H7 (cell line): ENCODE measurements at regions not wholly inside any gene's neighbourhood (a gene's known extent, or its start where the extent isn't known, plus 50 kb on each side); places are given as distances from the start of the nearest gene placed in this dataset.

Source experiments
- DNase-seq: peaks from one replicate; pipeline ENCODE4 v3.0.0; 2012
- H3K27me3 ChIP-seq: 2 replicates; pipeline ENCODE4 v1.6.0; 2011; ENCODE audit warnings: mild to moderate bottlenecking, low read length; ENCODE audit not compliant: control insufficient read depth, insufficient read depth
- H3K36me3 ChIP-seq: replicated peaks from 2 replicates; pipeline ENCODE4 v1.5.1; 2011; ENCODE audit warnings: low read length; ENCODE audit not compliant: control insufficient read depth, insufficient read depth
- H3K4me3 ChIP-seq: 2 replicates; pipeline ENCODE4 v1.5.1; 2011; ENCODE audit warnings: low read depth, mild to moderate bottlenecking, control low read depth, low read length, moderate library complexity; ENCODE audit not compliant: insufficient read depth

- no peak for DNase-seq
- H3K27me3 ChIP-seq = no peaks in the 10 kb centered on the region
- H3K36me3 ChIP-seq = no peaks in the 10 kb centered on the region
- no peak overlapping the region for H3K4me3 ChIP-seq
Observed at GRCh38 chr20:24049081-24049480, 60.5 kb upstream of the GGTLC1 start.

DNA sequence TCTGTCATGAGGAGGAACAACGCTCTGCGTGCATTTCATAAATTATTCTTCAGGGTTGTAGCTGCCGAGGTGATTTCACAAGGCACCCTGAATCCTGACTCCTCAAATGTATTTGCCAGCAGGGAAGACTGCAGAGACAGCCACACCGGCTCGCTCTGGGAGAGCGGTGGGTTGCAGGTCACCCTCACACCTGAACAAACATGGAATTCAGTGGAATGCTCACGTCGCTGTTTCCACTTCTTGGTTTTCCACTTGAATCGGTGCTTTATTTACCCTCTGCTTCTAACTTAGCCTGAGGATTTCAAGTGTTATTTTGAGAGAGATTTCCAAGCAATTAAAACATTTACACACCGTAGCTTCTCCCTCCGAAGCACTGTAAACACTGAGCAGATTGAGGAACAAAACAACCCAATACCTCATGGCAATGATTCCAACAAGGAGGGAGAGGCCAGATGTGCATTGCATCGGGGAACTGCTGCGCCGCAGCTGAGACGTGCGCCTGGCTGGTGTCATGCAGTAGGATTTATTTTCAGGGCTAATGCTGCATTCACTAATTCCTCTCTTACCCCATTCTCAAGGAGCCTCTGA is 59.5 kb upstream of the GGTLC1 start:
- no peaks in the 10 kb centered on the region for H3K36me3 ChIP-seq
- no peaks in the 10 kb centered on the region for H3K27me3 ChIP-seq
- no peak for DNase-seq
- H3K4me3 ChIP-seq = no peak overlapping the region

GRCh38 chr20:24046888-24047287 is 58.3 kb upstream of the GGTLC1 start:
- Histone ChIP-seq H3K36me3 (no peaks in the 10 kb centered on the region), H3K27me3 (no peaks in the 10 kb centered on the region), H3K4me3 (no peak overlapping the region)
- DNase-seq = no peak

DNA sequence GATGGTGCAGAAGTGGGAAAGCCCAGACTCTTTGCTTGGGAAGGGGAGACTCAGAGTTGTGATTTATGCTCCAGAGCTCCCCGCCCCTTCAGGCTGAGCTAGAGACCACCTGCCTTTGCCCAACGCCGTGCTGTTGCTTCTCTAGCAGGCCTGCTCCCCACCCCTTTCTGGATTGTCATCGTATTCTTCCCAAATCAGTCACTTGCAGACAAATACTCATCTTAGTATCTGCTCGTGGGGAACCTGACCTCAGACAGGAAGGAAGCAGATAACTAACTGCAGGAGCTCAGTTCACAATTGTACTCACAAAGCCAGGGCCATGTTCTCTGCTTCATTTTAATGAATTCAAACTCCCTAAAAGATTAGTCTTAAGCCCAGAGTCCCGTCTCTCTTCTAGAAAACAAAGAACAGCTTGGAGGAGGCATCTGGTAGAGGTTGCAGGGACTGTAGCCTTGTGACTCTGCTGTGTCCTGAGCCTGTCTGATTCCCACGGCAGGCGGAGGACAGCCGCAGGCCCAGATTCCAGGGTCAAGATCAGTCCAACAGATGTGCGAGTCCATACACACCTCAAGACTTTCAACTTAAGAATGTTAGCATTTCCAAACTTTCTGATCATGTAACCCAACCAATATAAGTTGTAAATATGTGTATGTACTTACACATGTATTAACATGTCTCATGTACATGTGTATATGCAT is 57.2 kb upstream of the GGTLC1 start:
- no peak overlapping the region for H3K4me3 ChIP-seq
- H3K36me3 ChIP-seq = no peaks in the 10 kb centered on the region
- DNase-seq = no peak
- no peaks in the 10 kb centered on the region for H3K27me3 ChIP-seq

DNA sequence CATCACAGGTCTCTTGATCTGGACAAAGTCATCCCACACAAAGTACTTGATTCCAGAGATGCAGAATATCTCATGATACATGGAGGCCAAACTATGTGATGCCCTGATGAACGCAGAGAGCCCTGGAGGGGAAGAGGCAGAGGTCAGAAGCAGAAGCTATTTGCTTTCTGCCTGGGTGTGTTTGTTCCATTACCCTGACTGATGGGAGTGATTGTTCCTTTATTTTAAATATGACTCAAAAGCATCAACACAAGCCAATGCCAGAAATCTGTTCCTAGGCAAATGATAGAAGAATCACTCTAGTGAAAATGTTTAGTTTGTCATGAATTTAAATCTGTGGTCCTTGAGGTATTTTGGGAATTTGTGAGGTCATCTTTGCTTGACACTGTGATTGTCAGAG is 54.7 kb upstream of the GGTLC1 start:
- Histone ChIP-seq H3K27me3 (no peaks in the 10 kb centered on the region), H3K36me3 (no peaks in the 10 kb centered on the region), H3K4me3 (no peak overlapping the region)
- DNase-seq = no peak

- Histone ChIP-seq H3K4me3 (no peak overlapping the region), H3K27me3 (no peaks in the 10 kb centered on the region), H3K36me3 (no peaks in the 10 kb centered on the region)
- no peak for DNase-seq
Observed at GRCh38 chr20:24042646-24043045, 54.1 kb upstream of the GGTLC1 start.

DNA sequence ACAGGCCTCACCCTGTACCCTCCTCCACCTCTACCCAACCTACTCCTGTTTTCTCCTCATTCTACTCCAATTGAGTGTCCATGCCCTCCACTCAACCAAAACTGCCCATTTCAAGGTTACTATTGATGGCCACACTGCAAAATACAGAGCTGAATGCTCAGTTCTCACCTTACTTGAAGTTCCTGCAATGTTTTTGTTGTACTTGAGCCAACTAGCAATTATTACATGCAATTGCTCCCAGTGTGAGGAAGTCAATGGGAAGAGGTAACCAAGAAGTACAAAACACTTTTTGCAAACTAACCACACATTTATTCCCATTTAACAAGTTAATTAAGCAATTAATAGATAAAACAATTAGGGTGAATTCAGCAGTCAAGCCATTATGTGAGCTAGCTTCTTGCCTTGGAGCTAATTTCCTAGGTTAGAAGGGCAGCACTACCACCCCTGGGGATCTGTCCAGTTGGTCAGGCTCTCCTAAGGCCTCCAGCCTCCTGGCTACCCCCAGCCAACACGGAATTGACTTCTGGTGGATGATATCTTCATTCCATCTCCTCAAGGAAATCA is 52.4 kb upstream of the GGTLC1 start:
- Histone ChIP-seq H3K36me3 (no peaks in the 10 kb centered on the region), H3K27me3 (no peaks in the 10 kb centered on the region), H3K4me3 (no peak overlapping the region)
- DNase-seq = no peak

DNA sequence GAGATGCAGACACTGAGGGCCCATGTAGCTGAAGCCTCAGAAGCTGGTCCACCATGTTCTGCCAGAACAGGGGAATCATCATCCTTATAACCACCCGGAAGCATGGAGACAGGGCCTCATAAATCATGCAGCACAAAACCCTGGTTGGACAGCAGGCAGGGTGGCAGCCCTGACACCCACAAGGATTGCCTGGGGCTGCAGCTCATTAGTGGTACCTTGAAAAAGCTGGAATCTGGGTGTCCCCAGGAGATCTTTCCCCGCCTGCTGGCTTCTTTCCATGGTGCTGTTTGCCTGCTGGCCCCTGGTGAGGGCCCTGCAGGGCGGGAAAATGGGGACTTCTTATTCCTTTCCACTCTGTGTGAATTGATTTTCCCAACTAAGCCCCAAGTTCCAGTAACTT is 50.6 kb upstream of the GGTLC1 start:
- Histone ChIP-seq H3K27me3 (no peaks in the 10 kb centered on the region), H3K4me3 (no peak overlapping the region)
- no peak for DNase-seq

More for the DNA sequence above, 50.6 kb upstream of the GGTLC1 start:
- H3K36me3 ChIP-seq = no peaks in the 10 kb centered on the region
